Right lobe of liver (tissue), 4 donors: ENCODE measurements at regions not wholly inside any gene's neighbourhood (a gene's known extent, or its start where the extent isn't known, plus 50 kb on each side); places are given as distances from the start of the nearest gene placed in this dataset.

Source experiments
- CTCF ChIP-seq, 4 donors: fragments of 200-600 bp in 3 of 4; fragments of 450-650 bp in 1 of 4; IDR thresholded peaks; one replicate each; pipeline versions ENCODE4 v1.5.1 to v1.8.0; 2016 to 2022; ENCODE audit warnings: antibody characterized with exemption in 4 of 4, mild to moderate bottlenecking in 2 of 4
- POLR2A ChIP-seq: fragments of 450-650 bp; IDR thresholded peaks from one replicate; pipeline ENCODE4 v1.6.1; 2017; ENCODE audit warnings: antibody characterized with exemption, mild to moderate bottlenecking
- donor health status: DM: no; HTN: no; CAD: no.
- donor health status: DM: no; HTN: no; CAD: no.
- donor health status: DM: no; HTN: yes; CAD: no.

GRCh38 chr22:49609207-49609876 lies 218.3 kb downstream of the BRD1 start:
- TF ChIP-seq POLR2A = no peak
- TF ChIP-seq CTCF (IDR thresholded peaks at IDR 0.05) = no peak
